Astrocyte of the hippocampus (primary cell): ENCODE measurements at regions not wholly inside any gene's neighbourhood (a gene's known extent, or its start where the extent isn't known, plus 50 kb on each side); places are given as distances from the start of the nearest gene placed in this dataset.
A peak's percentile ranks its signal among the peaks of the same experiment; 100 is the strongest.
"Not testable (repeated sequence)": the region's sequence is repeated elsewhere in the genome, so short reads cannot be mapped to it uniquely, and the experiment has no call there.

Experiments used
- DNase-seq: peaks from one replicate; pipeline ENCODE4 v3.0.0; 2011; ENCODE audit warnings: low read depth, low spot score

DNA sequence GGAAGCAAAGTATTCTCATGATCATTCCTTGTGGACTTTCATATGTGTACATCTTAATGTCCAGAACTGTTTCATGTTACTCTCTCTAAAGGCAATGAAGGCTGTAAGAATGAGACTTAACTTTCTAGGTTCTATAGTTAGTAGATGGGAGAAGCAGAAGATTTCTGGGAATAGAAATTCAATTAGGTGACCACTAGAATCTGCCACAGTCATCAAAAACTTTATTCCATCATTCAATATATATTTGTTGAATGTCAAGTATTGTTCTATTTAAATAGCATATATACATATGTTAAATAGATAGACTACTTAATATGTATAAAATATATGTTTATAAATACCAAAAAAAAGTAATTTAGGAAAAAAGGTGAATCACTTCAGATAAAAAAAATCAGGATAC lies 972.9 kb downstream of the SLC6A15 start:
- DNase-seq = no peak

DNA sequence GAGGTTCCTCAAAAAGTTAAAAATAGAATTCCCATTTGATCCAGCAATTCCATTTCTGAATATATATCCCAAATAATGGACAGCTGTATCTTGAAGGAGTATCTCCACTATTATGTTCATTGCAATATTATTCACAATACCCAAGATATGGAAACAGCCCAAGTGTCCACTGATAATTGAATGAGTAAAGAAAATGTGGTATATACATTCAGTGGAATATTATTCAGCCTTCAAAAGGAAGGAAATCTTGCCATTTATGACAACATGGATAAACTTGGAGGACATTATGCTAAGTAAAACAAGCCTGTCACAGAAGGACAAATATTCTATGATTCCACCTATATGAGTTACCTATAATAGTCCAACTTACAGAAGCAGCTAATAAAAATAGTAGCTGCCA lies 979.0 kb downstream of the SLC6A15 start:
- no peak for DNase-seq

DNA sequence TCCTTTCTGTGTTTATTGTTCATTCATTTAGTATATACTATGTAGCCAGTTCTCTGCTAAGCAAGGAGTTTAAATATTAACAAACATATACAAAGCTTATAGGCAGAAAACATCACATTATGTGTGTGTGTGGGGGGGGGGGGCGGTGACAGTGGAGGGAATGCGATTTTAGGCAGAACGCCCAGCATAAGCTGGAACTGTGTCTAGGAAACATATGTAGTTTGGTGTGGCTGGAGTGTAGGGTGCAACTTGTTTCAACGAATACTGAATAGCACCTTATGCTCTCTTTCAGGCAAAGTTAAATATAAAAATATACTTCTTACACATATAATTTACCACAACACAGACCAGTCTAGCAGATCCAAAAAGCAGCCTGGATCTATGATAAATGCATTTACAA lies 980.6 kb downstream of the SLC6A15 start:
- DNase-seq = no peak

DNA sequence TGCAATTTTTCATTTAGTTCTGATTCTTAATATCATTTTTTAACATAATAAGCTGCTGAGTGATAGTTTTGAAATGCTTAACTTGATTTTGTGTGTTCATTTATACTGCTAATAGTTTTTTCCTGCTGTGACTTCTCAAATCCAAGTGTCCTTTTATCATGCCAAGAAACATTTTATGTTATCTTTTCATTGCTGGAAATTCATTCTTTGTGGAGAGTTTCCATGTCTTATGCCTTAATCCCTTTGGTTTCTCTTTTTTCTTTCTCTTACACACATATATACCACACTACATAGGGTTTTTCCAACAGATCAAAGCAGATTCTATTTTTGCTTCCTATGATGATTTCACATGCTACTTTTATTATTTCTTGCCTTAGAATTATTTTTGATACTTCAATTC lies 981.1 kb downstream of the SLC6A15 start:
- DNase-seq = no peak

DNA sequence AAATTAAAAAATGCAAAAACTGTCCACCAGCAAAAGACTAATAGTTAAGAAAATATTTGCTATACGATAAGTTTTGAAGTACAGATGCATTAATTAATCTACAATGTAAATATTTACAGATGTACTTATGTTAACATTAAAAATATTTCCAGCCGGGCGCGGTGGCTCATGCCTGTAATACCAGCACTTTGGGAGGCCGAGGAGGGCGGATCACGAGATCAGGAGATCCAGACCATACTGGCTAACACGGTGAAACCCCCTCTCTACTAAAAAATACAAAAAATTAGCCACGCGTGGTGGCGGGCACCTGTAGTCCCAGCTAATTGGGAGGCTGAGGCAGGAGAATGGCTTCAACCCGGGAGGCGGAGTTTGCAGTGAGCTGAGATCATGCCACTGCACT lies 982.8 kb downstream of the SLC6A15 start:
- not testable (repeated sequence) for DNase-seq

DNA sequence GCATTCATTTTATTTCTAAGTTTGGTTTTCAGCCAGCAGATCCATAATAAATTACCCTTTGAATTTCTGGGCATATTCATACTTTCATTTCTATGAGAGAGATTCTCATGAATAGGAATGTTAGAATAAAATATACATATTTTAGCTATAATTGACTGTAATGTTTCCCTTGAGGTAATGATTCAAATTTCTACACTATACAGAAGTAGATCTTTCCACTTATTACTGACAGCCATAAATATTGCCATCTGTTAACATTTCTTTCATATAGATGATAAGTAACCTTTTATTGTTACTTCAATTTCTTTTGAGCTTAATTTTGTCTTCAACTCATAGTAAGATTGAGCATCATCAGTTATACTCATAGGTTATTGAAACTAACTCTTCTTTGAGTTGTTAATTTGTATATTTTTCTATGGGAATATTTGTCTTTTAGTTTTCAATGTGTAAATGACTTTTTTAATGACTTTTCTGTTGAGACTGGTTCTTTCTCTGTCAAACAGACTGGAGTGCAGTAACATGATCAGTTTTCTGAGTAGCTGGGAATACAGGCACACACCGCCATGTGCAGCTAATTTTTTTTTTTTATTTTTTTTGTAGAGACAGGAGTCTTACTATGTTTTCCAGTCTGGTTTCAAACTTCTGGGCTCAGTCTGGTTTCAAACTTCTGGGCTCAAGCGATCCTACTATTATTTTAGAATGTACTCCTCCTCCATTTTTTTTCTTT lies 991.6 kb downstream of the SLC6A15 start:
- DNase-seq = no peak

DNA sequence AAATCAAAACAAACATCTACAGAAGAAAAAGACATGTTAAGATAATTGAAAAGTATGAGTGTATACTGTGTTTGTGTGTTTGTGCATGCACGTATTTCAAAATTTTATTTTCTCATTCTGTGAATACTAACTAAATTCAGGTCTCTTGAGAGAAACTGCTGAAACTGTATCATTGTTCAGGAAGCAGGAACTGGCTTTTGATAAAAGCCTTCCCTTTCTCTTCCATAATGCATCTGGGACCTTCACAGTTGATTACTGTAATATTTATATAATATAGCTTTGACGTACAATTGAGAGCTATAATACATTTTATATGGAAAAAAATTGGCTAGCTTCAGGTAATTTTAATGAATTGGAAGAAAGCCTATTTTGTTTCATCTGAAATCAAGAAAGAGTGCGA lies 993.5 kb downstream of the SLC6A15 start:
- DNase-seq = no peak

DNA sequence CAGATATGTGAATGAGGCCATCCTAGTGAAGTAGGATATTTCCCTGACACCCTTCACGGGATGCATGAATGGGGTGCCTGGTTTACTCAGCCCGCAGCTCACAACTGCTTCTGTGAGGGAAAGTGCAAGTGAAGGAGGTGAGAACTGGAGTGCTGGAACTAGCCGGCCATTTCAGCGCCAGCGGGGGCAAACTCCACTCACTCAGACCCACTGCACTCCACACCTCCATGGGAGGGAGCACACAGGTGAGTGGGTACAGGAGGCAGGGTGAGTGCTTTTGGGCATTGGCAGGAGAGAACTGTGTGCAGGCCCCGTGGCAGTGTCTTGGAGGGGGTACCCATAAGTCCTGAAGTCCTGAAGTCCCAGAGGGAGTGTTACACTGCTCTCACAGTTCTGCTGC lies 1008.4 kb downstream of the SLC6A15 start:
- no peak for DNase-seq

DNA sequence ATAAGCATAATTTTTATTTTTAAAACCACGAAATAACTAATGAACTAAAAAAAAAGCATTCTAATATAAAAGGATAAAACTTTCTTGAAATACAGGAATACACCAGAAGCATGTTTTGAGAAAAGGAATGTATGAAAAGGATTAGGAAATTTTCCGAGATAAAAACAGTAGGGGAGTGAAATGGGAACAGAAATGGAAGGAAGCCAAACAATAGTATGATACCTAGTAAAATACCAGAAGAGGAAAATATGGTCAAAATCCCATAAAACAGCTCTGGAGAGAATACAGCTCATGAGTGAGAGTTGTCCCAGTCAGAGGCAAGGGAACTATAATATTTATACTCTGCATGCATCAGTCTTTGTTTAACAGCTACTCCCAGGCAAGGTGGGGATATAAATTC lies 1016.2 kb downstream of the SLC6A15 start:
- no peak for DNase-seq

DNA sequence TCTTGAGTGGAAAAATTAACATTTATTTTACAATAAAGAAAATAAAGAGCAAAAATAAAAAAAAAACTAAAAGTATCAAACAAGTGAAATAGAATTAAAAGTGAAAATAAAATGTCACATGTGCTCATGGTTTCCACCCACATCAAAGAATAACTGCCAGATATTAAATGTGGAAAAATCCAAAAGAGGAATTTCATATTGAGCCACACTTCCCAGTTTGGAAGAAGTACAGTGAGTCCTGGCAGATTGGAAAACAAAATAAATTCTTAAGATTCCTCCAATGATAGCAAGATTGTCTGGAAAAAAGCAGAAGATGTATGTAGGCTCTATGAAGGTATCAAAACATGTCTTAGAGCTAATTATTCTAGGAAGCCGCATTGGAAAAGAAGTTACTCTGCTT lies 1019.5 kb downstream of the SLC6A15 start:
- no peak for DNase-seq

DNA sequence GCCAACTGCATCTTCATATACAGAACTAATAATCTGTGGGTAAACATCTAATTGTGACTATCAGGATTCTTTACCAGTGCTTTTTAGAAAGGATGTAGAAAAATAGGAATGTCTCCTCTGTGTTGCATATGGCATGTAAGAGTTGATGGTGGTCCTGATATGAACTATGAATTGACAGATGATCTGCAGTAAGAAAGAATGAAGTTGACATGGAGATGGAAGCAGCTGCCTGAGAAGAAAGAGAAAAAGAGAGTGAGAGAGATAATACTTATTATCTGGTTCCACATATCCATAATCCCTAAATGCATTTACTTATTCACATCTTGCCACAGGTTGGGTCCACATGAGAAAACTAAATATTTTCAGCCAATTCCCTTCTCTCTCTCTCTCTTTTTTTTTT lies 1022.9 kb downstream of the SLC6A15 start:
- no peak for DNase-seq

DNA sequence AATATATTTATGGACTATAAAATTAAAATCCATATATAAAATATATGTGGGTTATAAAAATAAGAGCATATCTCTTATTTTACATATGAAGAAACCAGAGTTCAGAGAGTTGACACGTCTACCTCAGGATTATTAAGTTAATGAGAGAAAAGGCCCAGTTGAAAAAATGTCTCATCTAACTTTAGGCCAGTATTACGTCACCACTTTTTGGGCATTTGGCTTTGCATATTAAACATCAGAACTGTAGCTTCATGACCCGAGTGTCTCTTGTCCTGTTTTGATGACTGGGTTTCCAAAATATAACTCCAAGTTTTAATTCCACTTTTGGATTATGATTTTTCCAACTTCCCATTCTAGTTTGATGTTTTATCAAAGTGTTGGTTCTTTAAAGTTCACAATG lies 1026.1 kb downstream of the SLC6A15 start:
- no peak for DNase-seq

DNA sequence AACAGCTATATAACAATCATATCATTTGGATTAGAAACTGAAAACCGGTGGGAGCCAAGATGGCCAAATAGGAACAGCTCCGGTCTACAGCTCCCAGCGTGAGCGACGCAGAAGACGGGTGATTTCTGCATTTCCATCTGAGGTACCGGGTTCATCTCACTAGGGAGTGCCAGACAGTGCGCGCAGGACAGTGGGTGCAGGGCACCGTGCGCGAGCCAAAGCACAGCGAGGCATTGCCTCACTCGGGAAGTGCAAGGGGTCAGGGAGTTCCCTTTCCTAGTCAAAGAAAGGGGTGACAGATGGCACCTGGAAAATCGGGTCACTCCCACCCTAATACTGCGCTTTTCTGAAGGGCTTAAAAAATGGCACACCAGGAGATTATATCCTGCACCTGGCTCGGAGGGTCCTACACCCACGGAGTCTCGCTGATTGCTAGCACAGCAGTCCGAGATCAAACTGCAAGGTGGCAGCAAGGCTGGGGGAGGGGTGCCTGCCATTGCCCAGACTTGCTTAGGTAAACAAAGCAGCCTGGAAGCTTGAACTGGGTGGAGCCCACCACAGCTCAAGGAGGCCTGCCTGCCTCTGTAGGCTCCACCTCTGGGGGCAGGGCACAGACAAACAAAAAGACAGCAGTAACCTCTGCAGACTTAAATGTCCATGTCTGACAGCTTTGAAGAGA lies 1041.5 kb downstream of the SLC6A15 start:
- not testable (repeated sequence) for DNase-seq

DNA sequence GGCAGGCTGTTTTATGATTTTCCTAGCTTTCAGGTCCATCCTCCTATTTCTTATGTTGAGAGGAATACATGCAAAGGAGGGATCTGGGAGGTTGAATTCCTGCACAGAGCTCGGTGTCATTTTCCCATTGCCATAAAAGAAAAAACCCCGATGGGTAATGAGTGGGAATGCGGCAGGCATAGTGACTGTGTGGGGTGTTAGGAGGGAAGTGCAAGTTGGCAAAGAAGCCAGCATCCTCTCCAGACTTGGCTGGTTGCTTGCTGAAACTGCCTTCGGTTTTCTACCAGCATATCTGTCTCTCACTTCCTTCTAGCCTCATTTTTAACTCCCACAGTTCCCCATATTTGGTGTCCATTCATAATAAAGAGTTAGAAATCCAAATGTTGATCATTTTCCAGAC lies 1046.1 kb downstream of the SLC6A15 start:
- DNase-seq = no peak

DNA sequence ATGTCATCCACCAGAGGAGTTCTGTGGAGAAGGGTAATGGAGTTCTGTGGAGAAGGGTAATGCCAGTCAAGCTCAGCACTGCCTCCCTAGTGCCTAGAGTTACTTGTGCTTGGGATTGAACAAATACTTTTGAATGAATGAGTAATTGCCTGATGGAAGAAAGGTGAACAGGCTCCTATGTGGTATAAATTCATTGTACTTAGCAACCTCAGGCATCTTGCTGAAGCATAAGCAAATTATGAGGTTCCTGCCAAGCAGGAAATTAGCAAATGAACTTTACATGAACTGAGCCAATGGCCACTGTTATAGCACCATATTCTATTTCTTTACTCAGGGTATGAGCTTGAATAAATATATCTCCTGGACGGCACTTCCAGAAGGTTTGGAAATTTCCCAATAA lies 1047.2 kb downstream of the SLC6A15 start:
- DNase-seq = peak; percentile 25

DNA sequence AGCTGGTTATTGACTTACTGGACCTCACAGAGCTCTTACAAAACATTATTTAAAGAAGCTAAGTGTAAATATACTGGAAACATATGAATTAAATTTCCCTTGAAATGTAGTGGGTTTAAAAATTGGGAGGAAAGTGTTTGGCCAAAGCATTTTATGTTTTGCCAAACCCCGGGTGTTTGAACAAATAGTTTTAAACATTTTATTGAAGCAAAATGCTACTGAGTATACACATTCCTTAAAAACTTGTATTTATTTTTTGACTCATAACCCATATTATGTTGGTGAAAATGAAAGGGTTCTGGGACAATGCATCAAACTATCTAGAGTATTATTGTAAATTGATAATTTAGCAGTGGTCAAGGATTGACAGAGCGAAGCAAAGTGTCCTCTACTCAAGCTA lies 1048.5 kb downstream of the SLC6A15 start:
- DNase-seq = no peak

DNA sequence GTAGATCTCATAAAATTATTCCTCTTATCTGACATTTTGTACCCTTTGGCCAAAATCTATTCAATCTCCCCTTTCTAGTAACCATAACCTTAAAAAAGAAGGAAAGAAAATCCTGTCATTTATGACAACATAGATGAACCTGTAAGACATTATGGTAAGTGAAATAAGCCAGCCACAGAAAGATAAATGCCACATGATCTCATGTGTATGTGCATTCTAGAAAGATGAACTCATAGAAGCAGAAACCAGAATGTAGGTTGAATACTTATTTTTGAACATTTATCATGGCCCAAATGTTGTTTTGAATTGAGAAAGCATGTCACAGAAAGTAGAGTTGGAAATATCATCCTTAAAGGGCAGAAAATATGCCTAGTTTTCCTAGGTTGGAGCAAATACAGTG lies 1053.6 kb downstream of the SLC6A15 start:
- no peak for DNase-seq

DNA sequence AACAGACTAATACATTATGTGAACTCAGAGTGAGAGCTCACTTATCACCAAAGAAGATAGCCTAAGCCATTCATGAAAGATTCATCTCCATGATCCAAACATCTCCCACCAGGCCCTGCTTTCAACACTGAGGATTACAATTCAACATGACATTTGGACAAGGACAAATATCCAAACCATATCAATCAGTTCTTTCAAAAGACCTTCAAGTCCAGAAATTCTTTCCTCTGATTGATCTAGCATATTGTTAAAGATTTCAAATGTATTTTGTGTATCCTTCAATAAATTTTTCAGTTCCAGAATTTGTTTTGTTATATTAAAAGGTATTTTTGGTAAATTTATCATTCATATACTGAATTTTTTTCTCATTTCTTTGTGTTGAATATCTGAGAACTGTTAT lies 1055.8 kb downstream of the SLC6A15 start:
- no peak for DNase-seq

DNA sequence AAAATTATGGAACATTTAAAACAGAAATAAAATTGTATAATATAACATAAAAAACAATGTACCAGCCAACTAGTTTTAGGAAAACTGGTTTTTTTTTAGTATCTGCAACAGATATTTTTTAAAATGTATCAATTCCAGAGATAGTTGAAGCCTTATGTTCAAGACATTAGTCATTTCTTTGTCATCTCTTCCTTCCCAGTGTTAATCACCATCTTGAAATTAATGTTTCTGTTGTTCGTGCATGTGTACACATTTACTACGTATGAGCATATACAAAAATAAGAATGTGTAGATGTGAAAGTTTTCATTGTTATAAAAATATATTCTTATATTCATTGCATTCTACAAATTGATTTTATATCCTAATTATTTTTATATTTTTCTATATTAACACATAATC lies 1062.1 kb downstream of the SLC6A15 start:
- no peak for DNase-seq

DNA sequence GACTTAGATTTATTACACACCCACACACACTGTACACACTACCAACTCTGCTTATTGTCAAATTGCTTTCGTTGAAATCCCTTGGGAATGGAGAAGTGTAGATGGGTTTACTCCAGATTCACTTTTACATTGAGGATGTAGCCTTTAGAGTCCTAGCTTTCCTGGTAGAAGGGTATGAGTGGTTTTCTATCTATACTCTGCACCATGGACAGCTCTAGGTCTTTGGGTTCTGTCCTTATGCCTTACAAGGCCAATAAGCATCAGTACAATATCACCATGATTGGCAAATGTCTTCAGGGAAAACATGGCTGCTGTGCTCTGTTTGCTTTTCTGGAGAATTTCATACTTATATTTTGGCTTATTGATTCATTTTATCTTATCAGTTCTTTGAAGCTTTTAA lies 1063.9 kb downstream of the SLC6A15 start:
- no peak for DNase-seq

DNA sequence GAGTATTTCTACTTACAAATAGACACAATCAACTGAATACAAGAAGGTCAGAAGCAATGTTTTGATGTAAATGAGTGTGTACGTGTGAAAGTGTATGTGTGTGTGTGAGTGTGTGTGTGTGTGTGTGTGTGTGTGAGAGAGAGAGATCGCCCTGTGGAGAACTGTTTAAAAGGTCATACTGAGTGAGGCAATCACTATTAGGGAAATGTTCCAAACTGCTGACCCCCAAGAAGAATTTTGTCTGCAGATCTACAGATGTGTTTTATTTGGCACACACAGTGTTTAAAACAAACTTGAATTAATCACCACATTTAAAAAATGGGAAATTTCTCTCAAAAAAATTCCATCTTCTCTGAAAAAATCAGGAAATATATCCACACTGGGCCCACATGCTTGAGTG lies 1069.1 kb downstream of the SLC6A15 start:
- no peak for DNase-seq

DNA sequence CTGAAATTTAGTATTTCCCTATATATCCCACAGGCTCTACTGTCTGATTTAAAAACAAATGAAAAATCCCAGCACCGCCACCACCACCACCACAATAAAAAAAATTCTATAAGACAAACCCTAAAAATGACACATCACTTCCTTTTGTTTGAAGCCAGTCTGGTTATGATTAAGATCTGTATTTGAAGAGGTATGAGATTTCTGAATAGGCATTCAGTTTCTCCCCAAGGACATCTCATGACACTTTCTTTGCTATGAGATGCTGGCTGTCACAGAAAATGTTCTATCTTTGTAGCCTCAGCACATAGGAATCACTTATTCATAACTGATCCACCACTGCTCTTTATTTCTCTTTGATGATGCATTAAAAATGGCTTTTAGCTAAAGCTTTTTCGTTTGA lies 1071.0 kb downstream of the SLC6A15 start:
- no peak for DNase-seq

DNA sequence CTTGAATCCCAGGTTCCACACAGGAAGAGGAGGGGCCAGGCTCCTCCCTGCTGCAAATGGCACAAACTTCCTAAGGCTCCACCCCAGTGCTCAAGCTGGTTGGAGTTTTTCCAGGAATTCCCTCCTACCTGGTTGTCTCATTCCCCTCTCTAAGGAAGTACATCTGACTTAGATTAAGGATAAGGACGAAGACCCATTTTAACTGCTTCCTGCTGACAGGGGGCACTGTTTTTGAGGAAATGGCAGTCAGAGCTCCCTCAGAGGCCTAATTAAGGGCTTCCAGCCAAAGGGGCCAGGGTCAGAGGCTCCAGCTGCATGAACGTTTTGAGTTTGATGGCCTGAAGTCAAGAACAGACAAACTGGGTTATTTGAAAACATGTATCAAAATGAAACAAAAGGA lies 1084.7 kb downstream of the SLC6A15 start:
- DNase-seq = no peak

DNA sequence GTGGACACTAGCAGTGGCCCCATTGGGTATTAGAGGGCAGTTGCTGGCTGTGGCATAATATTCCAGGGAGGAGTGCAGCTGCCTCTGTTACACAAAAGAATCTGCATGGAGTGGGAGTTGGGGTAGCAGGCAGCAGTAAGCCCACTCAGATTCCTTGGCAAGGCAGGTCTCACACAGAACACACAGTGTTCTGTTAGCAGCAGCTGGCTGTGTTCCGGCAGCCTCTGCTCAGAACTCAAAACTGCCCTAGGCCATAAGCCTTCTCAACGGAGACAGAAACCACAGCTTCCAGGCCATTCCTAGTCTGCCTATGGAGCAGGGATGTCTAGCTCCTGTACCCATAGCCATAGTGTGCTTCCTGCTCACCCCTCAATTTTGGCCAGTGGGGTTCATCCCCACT lies 1085.4 kb downstream of the SLC6A15 start:
- no peak for DNase-seq
